Chondrocyte (in vitro differentiated cells): ENCODE measurements at regions not wholly inside any gene's neighbourhood (a gene's known extent, or its start where the extent isn't known, plus 50 kb on each side); places are given as distances from the start of the nearest gene placed in this dataset.

Source experiments
- DNase-seq: peaks from one replicate; pipeline ENCODE4 v3.0.0; 2021; ENCODE audit warnings: mixed read lengths, low spot score
- H3K27ac Mint-ChIP-seq: one replicate; pipeline ENCODE4 v1.8.0; 2021; ENCODE audit warnings: mild to moderate bottlenecking, moderate library complexity, mixed read lengths; ENCODE audit not compliant: unreplicated experiment
- H3K27me3 Mint-ChIP-seq: 2 replicates; pipeline ENCODE4 v1.8.0; 2021; ENCODE audit warnings: low read depth, mixed read lengths
- H3K36me3 Mint-ChIP-seq: 2 replicates; pipeline ENCODE4 v1.8.0; 2021; ENCODE audit warnings: low read depth, mixed read lengths
- H3K4me1 Mint-ChIP-seq: 2 replicates; pipeline ENCODE4 v1.8.0; 2021; ENCODE audit warnings: low read depth, mild to moderate bottlenecking, mixed read lengths
- H3K4me3 Mint-ChIP-seq: one replicate; pipeline ENCODE4 v1.8.0; 2021; ENCODE audit warnings: mild to moderate bottlenecking, moderate library complexity, mixed read lengths; ENCODE audit not compliant: unreplicated experiment
- H3K9me3 Mint-ChIP-seq: 2 replicates; pipeline ENCODE4 v1.8.0; 2021; ENCODE audit warnings: low read depth, mixed read lengths
- TF ChIP-seq, protein P1 (sequence below): fragments of 200-600 bp; sonication (generic); IDR thresholded peaks from 2 replicates; pipeline ENCODE4 v1.5.0; 2021; ENCODE audit warnings: antibody characterized with exemption, mild to moderate bottlenecking, moderate library complexity

DNA sequence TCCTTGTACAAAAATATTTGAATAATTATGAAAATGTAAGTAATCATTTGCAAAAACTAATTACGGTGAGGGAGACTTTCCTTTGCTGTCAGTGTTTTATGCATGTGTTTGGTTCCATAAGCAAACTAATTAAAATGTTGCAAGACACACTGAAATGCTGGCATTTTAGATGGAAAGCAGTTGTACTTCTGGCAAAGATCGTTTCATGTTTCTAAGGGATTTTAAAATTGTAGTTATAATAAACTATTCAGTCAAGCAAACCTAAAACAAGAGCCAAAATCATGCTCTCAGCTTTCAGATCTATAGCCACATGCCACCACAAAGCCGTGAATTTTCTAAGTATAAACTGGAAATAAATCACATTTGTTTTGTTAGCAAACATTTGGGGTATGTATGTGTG is 240.1 kb upstream of the ZNF385D start:
- no peak for DNase-seq
- no peak overlapping the region for H3K27ac Mint-ChIP-seq
- H3K4me1 Mint-ChIP-seq, result no peaks in the 10 kb centered on the region
- H3K27me3 Mint-ChIP-seq, result peaks cover 7% of the 10 kb centered on the region
- H3K4me3 Mint-ChIP-seq, result no peak overlapping the region
- H3K9me3 Mint-ChIP-seq, result peaks cover 2% of the 10 kb centered on the region
- no peaks in the 10 kb centered on the region for H3K36me3 Mint-ChIP-seq
- TF ChIP-seq, protein P1, sequence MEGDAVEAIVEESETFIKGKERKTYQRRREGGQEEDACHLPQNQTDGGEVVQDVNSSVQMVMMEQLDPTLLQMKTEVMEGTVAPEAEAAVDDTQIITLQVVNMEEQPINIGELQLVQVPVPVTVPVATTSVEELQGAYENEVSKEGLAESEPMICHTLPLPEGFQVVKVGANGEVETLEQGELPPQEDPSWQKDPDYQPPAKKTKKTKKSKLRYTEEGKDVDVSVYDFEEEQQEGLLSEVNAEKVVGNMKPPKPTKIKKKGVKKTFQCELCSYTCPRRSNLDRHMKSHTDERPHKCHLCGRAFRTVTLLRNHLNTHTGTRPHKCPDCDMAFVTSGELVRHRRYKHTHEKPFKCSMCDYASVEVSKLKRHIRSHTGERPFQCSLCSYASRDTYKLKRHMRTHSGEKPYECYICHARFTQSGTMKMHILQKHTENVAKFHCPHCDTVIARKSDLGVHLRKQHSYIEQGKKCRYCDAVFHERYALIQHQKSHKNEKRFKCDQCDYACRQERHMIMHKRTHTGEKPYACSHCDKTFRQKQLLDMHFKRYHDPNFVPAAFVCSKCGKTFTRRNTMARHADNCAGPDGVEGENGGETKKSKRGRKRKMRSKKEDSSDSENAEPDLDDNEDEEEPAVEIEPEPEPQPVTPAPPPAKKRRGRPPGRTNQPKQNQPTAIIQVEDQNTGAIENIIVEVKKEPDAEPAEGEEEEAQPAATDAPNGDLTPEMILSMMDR, result no peak

DNA sequence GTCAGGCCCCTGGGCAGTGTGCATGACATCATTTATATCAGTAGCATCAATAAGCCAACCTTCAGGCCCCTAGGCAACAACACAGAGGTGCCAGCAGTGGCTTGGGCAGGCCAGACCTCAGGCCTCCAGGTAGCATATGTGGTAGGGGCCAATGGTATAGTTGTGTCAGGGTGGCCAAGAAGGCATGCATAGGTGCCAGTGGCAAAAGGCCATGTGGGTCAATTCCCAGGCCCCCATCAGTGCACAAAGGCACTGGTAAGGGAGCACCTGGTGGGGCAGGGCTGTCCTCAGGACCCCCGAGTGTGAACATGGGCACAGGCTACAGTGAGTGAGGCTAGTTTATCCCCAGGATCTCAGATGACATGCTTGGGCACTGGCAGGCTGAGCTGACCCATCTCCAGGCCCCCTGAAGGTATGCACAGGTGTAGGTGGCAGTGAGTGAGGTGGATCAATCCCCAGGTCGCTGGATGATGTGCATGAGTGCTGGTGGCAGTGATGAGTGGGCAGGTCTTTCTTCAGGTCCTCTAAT is 244.1 kb upstream of the ZNF385D start:
- Mint-ChIP-seq H3K4me1 (no peaks in the 10 kb centered on the region), H3K27ac (no peak overlapping the region), H3K4me3 (no peak overlapping the region), H3K9me3 (no peaks in the 10 kb centered on the region), H3K36me3 (no peaks in the 10 kb centered on the region), H3K27me3 (peaks cover 7% of the 10 kb centered on the region)
- TF ChIP-seq, protein P1, result no peak
- peak; percentile 55 for DNase-seq

DNA sequence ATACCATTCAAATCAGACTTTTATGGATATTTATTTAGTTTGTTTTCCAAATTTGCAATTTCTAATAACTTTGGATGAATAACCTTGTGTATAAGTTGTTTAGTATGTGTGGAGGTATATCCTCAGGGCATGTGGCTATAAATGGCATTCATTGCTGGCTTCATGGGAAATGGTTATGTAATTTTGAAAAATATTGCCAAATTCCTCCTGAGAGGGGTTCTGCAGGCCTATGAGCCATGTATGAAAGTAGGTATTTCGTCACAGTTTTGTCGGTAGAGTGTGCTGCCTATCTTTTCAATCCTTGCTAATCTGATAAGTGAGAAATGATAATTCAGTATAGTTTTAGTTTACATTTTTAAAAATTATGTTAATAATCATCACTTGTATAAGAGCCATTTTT is 256.4 kb upstream of the ZNF385D start:
- Mint-ChIP-seq H3K27ac (no peak overlapping the region), H3K4me1 (no peaks in the 10 kb centered on the region), H3K27me3 (no peaks in the 10 kb centered on the region), H3K9me3 (no peaks in the 10 kb centered on the region), H3K36me3 (no peaks in the 10 kb centered on the region), H3K4me3 (no peak overlapping the region)
- TF ChIP-seq, protein P1, result no peak
- no peak for DNase-seq

DNA sequence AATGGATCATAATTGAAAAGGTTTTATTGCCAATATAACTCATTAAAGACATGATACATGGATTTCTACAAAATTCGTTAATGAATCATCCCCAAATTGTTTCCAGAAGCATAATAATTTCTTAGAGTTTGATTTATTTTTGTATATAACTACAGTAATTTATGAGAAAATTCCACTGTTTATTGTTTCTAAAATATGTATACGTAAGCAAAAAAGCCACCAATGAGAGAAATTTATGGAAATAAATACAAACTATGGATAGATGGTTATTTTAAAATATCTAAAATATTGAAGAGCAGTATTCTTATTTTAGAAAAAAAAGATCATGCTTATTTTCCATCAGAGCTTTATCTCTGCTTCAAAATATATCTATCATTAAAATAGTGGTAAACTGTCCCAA is 260.0 kb upstream of the ZNF385D start:
- no peaks in the 10 kb centered on the region for H3K36me3 Mint-ChIP-seq
- no peak overlapping the region for H3K27ac Mint-ChIP-seq
- H3K9me3 Mint-ChIP-seq, result no peaks in the 10 kb centered on the region
- no peaks in the 10 kb centered on the region for H3K4me1 Mint-ChIP-seq
- no peak for DNase-seq
- H3K27me3 Mint-ChIP-seq, result peaks cover 8% of the 10 kb centered on the region
- H3K4me3 Mint-ChIP-seq, result no peak overlapping the region
- TF ChIP-seq, protein P1, result no peak

DNA sequence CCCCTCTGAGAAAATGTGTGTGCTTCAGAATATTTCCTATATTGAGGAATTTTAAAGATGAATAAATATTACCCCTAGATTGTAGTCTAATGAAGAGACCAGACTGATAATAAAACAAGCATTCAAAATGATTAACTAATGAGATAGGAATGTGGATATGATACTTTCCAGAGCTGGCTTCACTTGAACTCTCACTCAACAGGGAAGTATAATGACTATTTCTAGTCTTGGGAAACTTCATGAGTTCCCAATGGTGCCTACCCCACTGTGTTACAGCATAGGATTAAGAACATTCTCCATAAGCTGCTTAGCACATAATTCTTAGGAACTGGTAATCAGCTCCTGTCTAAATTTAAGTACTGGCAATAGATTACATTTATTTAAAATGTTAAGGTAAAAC is 261.5 kb upstream of the ZNF385D start:
- no peak for DNase-seq
- Mint-ChIP-seq H3K4me3 (no peak overlapping the region), H3K4me1 (no peaks in the 10 kb centered on the region), H3K27me3 (peaks cover 8% of the 10 kb centered on the region), H3K9me3 (no peaks in the 10 kb centered on the region), H3K36me3 (no peaks in the 10 kb centered on the region), H3K27ac (no peak overlapping the region)
- TF ChIP-seq, protein P1, result no peak
